Naive thymus-derived CD4-positive, alpha-beta T cell (primary cell): ENCODE measurements at regions not wholly inside any gene's neighbourhood (a gene's known extent, or its start where the extent isn't known, plus 50 kb on each side); places are given as distances from the start of the nearest gene placed in this dataset.

Experiments
- ATAC-seq: fragments of 150-1000 bp; cut with Tn5 transposase; 2 replicates; pipeline ENCODE4 v1.10.0; 2021; ENCODE audit warnings: mild to moderate bottlenecking, moderate library complexity
- CTCF ChIA-PET: fragments of 350-600 bp; sonication (Branson Sonifier 250); formaldehyde crosslinking; loops from one replicate; lab custom pipeline; 2021; ENCODE audit warnings: antibody characterized with exemption; lab: Charles Lee
- POLR2A ChIA-PET: fragments of 350-600 bp; sonication (Branson Sonifier 250); formaldehyde crosslinking; loops from one replicate; lab custom pipeline; 2021; ENCODE audit warnings: antibody characterized with exemption, inconsistent platforms; lab: Charles Lee
- DNase-seq, 9 donors: peaks; one replicate each; pipeline versions ENCODE4 v3.0.0 to v3.0.0-alpha.2; 2020 to 2022; ENCODE audit warnings: mixed read lengths in 1 of 9
- H3K27ac ChIP-seq: one replicate; pipeline ENCODE4 v1.7.0; 2013; ENCODE audit warnings: mild to moderate bottlenecking, low read depth, low read length, moderate library complexity
- H3K27me3 ChIP-seq, 2 donors: one replicate each; pipeline ENCODE4 v1.7.0; 2013; ENCODE audit warnings: low read length in 2 of 2, mild to moderate bottlenecking in 2 of 2, moderate library complexity in 2 of 2; ENCODE audit not compliant: control insufficient read depth in 2 of 2, insufficient read depth in 2 of 2
- H3K36me3 ChIP-seq, 3 experiments: 1 replicate in 2 of 3; 2 replicates in 1 of 3; pipeline ENCODE4 v1.7.0; 2013; ENCODE audit warnings: low read length in 3 of 3, mild to moderate bottlenecking in 3 of 3, moderate library complexity in 1 of 3; ENCODE audit not compliant: insufficient read depth in 3 of 3, control insufficient read depth in 2 of 3
- H3K4me1 ChIP-seq, 2 donors: one replicate each; pipeline ENCODE4 v1.7.0; 2013; ENCODE audit warnings: low read length in 2 of 2, mild to moderate bottlenecking in 2 of 2, moderate library complexity in 1 of 2; ENCODE audit not compliant: control insufficient read depth in 2 of 2, insufficient read depth in 2 of 2
- H3K4me3 ChIP-seq: 2 replicates; pipeline ENCODE4 v1.7.0; 2013; ENCODE audit warnings: mild to moderate bottlenecking, low read length
- H3K9me3 ChIP-seq, 3 experiments: 1 replicate in 2 of 3; 2 replicates in 1 of 3; pipeline ENCODE4 v1.7.0; 2013; ENCODE audit warnings: low read length in 3 of 3; ENCODE audit not compliant: control insufficient read depth in 2 of 3
- H3K27ac Mint-ChIP-seq, 9 donors: one replicate each; pipeline ENCODE4 v1.8.0; 2020 to 2022; ENCODE audit warnings: mixed read lengths in 9 of 9, mild to moderate bottlenecking in 8 of 9, moderate library complexity in 5 of 9, inconsistent platforms in 2 of 9
- H3K27me3 Mint-ChIP-seq, 5 donors: one replicate each; pipeline ENCODE4 v1.8.0; 2021 to 2022; ENCODE audit warnings: mixed read lengths in 5 of 5, mild to moderate bottlenecking in 1 of 5
- H3K36me3 Mint-ChIP-seq, 5 donors: one replicate each; pipeline ENCODE4 v1.8.0; 2020 to 2022; ENCODE audit warnings: mixed read lengths in 5 of 5, mild to moderate bottlenecking in 3 of 5, inconsistent platforms in 1 of 5
- H3K4me1 Mint-ChIP-seq, 7 donors: one replicate each; pipeline ENCODE4 v1.8.0; 2020 to 2022; ENCODE audit warnings: mixed read lengths in 7 of 7, mild to moderate bottlenecking in 3 of 7, inconsistent platforms in 1 of 7
- H3K4me3 Mint-ChIP-seq, 10 donors: one replicate each; pipeline ENCODE4 v1.8.0; 2020 to 2022; ENCODE audit warnings: mild to moderate bottlenecking in 10 of 10, mixed read lengths in 10 of 10, moderate library complexity in 6 of 10, inconsistent platforms in 2 of 10
- H3K9me3 Mint-ChIP-seq, 11 donors: one replicate each; pipeline ENCODE4 v1.8.0; 2020 to 2022; ENCODE audit warnings: mixed read lengths in 11 of 11, mild to moderate bottlenecking in 4 of 11, inconsistent platforms in 1 of 11, moderate library complexity in 1 of 11
- intact Hi-C, 2 donors: fragments of 100-400 bp; cut with micrococcal nuclease; formaldehyde crosslinking; loops; one replicate each; pipeline ENCODE4 v1.15.1; 2023

DNA sequence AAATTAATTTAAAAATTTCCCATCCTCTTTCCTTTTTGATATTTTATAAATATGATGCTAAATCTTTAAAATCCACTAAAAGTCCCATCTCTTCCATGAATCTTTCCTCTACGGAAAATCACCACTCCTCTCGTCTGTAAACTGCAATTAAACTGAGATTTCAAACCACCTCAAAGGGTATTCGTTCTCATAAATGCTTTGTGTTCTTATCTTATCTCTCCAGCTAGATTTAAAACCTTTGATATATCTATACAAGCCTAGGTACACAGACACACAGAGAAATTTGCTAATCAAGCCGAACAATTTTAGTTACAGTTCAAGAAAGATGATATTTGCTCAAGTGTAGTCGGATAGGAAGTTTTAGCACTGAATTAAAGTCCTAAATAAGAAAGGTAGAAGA, 214.6 kb upstream of the PRDM1 start:
- ChIA-PET CTCF (no interaction called here), POLR2A (no interaction called here)
- H3K27ac Mint-ChIP-seq, result no peak overlapping the region
- H3K36me3 ChIP-seq, result no peaks in the 10 kb centered on the region
- peaks cover 0 to 43% (median 0%) of the 10 kb centered on the region in 5 donors for H3K36me3 Mint-ChIP-seq
- no peak overlapping the region for H3K4me3 ChIP-seq
- peaks cover 0 to 28% (median 0%) of the 10 kb centered on the region in 7 donors for H3K4me1 Mint-ChIP-seq
- no peak for DNase-seq
- H3K4me1 ChIP-seq, result no peaks in the 10 kb centered on the region
- H3K27me3 ChIP-seq, result no peaks in the 10 kb centered on the region
- no peak for ATAC-seq
- no peak overlapping the region for H3K4me3 Mint-ChIP-seq
- intact Hi-C loops, result no loop called here
- peaks cover 0 to 20% (median 0%) of the 10 kb centered on the region in 11 donors for H3K9me3 Mint-ChIP-seq
- no peaks in the 10 kb centered on the region for H3K9me3 ChIP-seq
- H3K27ac ChIP-seq, result no peak overlapping the region
- peaks cover 7 to 24% (median 16%) of the 10 kb centered on the region in 5 donors for H3K27me3 Mint-ChIP-seq

DNA sequence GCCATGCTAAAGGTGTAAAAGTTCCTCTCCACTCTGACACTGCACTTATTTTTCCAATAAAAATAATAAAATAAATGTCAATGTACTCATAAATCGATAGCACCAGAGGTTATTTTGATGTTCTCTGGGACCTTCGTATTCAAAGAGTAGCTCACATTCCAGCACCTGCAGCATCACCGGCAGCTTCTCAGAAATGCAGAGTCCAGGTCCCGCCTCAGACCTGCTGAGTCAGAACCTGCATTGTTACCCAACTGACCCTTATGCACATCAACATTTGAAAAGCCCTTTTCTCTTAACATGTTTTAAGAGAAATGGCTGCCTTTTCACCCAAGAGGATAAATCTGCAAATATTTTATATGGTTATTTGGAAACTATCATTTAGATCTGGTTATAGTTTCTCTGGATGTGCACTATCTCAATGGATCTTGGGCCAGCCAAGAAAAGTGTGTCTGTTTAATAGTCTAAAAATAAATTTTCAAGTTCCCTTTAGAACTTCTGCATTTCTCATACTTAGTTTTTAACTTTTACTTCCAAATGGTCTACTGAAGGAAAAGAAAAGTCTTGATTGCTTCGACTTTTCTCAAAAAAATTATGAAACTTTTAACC, 216.2 kb upstream of the PRDM1 start:
- H3K9me3 ChIP-seq, result no peaks in the 10 kb centered on the region
- POLR2A ChIA-PET, result interaction anchor here (0.5 kb wide), 1 partner anchor 32 kb away, joined by 8 read pairs; no protein-coding TSS in a partner anchor
- H3K27me3 ChIP-seq, result no peaks in the 10 kb centered on the region
- no peaks in the 10 kb centered on the region for H3K36me3 ChIP-seq
- peaks cover 0 to 22% (median 0%) of the 10 kb centered on the region in 7 donors for H3K4me1 Mint-ChIP-seq
- H3K4me3 Mint-ChIP-seq, result no peak overlapping the region
- DNase-seq, result no peak
- peaks cover 8 to 21% (median 14%) of the 10 kb centered on the region in 5 donors for H3K27me3 Mint-ChIP-seq
- no peak overlapping the region for H3K4me3 ChIP-seq
- H3K27ac Mint-ChIP-seq, result no peak overlapping the region
- peaks cover 0 to 28% (median 0%) of the 10 kb centered on the region in 11 donors for H3K9me3 Mint-ChIP-seq
- peaks cover 0 to 45% (median 0%) of the 10 kb centered on the region in 5 donors for H3K36me3 Mint-ChIP-seq
- CTCF ChIA-PET, result no interaction called here
- intact Hi-C loops, result no loop called here
- no peaks in the 10 kb centered on the region for H3K4me1 ChIP-seq
- no peak overlapping the region for H3K27ac ChIP-seq
- ATAC-seq, result no peak

DNA sequence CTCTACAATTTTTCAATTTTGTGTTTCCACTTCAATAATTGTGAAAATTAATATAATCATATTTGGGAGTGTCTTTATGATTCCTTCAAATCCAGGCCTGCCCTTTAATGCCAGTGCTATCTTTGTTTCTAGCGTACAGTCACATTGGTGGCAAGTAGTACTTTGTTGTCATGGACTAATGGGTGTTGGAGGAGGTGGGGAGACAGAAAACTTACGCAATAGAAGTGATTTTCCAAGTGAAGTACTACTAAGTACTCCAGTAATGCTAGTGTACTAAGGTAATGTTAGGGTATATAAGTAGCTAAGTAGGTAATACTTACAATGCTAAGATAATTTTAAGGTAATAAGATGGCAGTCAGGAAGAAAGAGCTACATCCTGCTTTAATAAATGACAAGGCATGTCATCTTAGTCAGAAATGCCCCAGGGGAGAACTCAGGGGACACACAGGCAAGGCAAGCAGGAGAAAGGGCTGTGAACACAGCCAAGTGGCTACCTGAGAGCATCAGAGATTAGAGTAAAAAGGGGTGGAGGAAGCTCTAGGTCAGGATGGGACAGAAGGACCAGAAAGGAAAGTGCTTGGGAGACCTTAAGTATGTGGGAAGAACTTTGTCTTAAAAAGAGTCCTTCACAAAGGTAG, 217.2 kb upstream of the PRDM1 start:
- CTCF ChIA-PET, result no interaction called here
- Histone ChIP-seq H3K4me1 (no peaks in the 10 kb centered on the region), H3K27ac (no peak overlapping the region)

DNA sequence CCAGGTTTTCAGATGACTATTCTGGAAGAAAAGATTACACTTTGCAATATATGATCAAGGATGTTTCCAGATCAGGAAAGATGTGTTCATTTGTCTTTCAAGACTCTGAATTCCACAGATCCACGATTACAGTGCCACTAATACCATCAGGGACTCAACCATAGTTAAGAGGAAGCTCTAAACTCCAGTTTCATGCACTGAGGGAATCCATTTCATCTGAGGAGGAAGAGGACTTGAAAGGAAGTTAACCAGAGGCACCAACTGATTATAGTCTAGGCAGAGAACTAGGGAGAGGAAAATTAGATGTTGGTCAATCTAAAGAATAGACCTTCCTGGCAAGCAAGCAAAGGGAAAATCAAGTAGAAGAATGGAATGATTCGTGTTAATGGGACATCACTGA, 218.3 kb upstream of the PRDM1 start:
- ATAC-seq, result no peak
- H3K4me1 Mint-ChIP-seq, result peaks cover 0 to 10% (median 0%) of the 10 kb centered on the region in 7 donors
- H3K27ac ChIP-seq, result no peak overlapping the region
- DNase-seq, result no peak
- H3K27me3 Mint-ChIP-seq, result peaks cover 9 to 35% (median 12%) of the 10 kb centered on the region in 5 donors
- CTCF ChIA-PET, result no interaction called here
- no peak overlapping the region for H3K4me3 ChIP-seq
- no peaks in the 10 kb centered on the region for H3K36me3 ChIP-seq
- no peaks in the 10 kb centered on the region for H3K9me3 ChIP-seq
- no peak overlapping the region for H3K4me3 Mint-ChIP-seq
- peaks cover 0 to 41% (median 0%) of the 10 kb centered on the region in 5 donors for H3K36me3 Mint-ChIP-seq
- peaks cover 0 to 30% (median 0%) of the 10 kb centered on the region in 11 donors for H3K9me3 Mint-ChIP-seq
- H3K4me1 ChIP-seq, result no peaks in the 10 kb centered on the region
- no peak overlapping the region for H3K27ac Mint-ChIP-seq
- POLR2A ChIA-PET, result no interaction called here
- no peaks in the 10 kb centered on the region for H3K27me3 ChIP-seq
- intact Hi-C loops, result no loop called here

More for the DNA sequence above, 217.2 kb upstream of the PRDM1 start:
- H3K4me3 ChIP-seq, result no peak overlapping the region
- ATAC-seq, result no peak
- peaks cover 0 to 41% (median 0%) of the 10 kb centered on the region in 5 donors for H3K36me3 Mint-ChIP-seq
- no peaks in the 10 kb centered on the region for H3K27me3 ChIP-seq
- no peak overlapping the region for H3K27ac Mint-ChIP-seq
- intact Hi-C loops, result no loop called here
- H3K36me3 ChIP-seq, result no peaks in the 10 kb centered on the region
- no peaks in the 10 kb centered on the region for H3K9me3 ChIP-seq
- peaks cover 0 to 21% (median 0%) of the 10 kb centered on the region in 7 donors for H3K4me1 Mint-ChIP-seq
- peaks cover 9 to 28% (median 12%) of the 10 kb centered on the region in 5 donors for H3K27me3 Mint-ChIP-seq
- no peak overlapping the region for H3K4me3 Mint-ChIP-seq
- POLR2A ChIA-PET, result interaction anchor here (0.5 kb wide), 1 partner anchor 33 kb away, joined by 8 read pairs; no protein-coding TSS in a partner anchor
- no peak for DNase-seq
- H3K9me3 Mint-ChIP-seq, result peaks cover 0 to 30% (median 0%) of the 10 kb centered on the region in 11 donors

DNA sequence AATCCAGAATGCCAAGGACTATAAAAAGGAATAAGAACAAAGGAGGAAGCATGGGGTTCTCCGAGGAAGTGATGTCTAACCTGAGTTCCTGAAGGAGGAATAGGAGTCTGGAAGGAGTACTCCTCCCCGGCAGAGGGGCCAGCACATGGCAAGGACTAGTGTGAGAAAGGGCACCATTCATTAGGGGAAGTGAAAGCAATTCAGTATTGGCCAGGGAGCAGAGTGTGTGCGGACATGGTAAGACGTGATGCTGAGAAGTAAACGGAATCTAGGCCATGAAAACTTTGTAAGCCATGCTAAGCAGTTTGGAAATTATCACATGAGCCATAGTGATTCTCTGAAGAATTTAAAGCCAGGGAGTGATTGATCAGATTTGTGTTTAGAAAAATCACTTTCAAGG, 218.9 kb upstream of the PRDM1 start:
- peaks cover 0 to 10% (median 0%) of the 10 kb centered on the region in 7 donors for H3K4me1 Mint-ChIP-seq
- no peak overlapping the region for H3K27ac Mint-ChIP-seq
- H3K36me3 Mint-ChIP-seq, result peaks cover 0 to 39% (median 0%) of the 10 kb centered on the region in 5 donors
- Histone ChIP-seq H3K4me1 (no peaks in the 10 kb centered on the region), H3K36me3 (no peaks in the 10 kb centered on the region), H3K27me3 (no peaks in the 10 kb centered on the region), H3K9me3 (no peaks in the 10 kb centered on the region), H3K27ac (no peak overlapping the region), H3K4me3 (no peak overlapping the region)
- ATAC-seq, result no peak
- DNase-seq, result no peak
- CTCF ChIA-PET, result no interaction called here
- POLR2A ChIA-PET, result no interaction called here
- H3K4me3 Mint-ChIP-seq, result no peak overlapping the region
- peaks cover 7 to 36% (median 12%) of the 10 kb centered on the region in 5 donors for H3K27me3 Mint-ChIP-seq
- H3K9me3 Mint-ChIP-seq, result peaks cover 0 to 31% (median 0%) of the 10 kb centered on the region in 11 donors
- intact Hi-C loops, result no loop called here

DNA sequence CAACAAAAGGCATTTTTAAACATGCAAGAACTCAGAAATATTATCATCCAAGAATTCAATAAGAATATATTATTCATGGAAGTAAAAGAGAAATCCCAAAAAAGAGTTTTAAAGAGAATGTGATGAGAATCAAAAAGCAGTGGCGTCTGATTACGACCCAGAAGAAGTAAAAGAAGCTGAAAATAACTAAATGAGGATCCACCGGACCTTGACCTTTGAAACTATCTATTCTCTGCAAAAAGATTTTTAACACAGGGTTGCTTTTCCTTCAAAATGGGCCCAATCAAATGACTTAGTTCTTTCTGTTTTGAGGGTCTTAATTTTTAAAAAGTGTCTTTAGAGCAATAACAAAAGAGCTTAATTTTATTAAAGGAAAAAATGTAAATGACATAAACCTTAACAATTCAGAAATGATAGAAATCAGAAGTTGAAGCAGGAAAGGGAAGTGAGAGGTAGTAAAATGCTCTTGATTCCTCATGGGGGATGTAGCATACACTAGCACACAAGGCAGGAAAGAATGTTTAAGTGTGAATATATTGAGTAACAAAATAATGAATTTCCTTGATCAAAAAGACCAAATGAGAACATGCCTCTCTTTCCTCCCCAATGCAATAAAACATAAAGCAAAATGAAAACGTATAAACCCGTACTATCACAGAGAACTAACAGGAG, 223.1 kb upstream of the PRDM1 start:
- CTCF ChIA-PET, result no interaction called here
- Mint-ChIP-seq H3K4me1 (peaks cover 0 to 3% (median 0%) of the 10 kb centered on the region in 7 donors), H3K27me3 (peaks cover 0 to 36% (median 7%) of the 10 kb centered on the region in 5 donors), H3K27ac (no peak overlapping the region), H3K4me3 (no peak overlapping the region), H3K9me3 (peaks cover 0 to 33% (median 2%) of the 10 kb centered on the region in 11 donors), H3K36me3 (peaks cover 0 to 31% (median 0%) of the 10 kb centered on the region in 5 donors)
- ATAC-seq (no peak), DNase-seq (no peak)
- Histone ChIP-seq H3K4me3 (no peak overlapping the region), H3K36me3 (no peaks in the 10 kb centered on the region), H3K9me3 (no peaks in the 10 kb centered on the region), H3K27ac (no peak overlapping the region), H3K4me1 (no peaks in the 10 kb centered on the region), H3K27me3 (no peaks in the 10 kb centered on the region)
- intact Hi-C loops, result no loop called here
- POLR2A ChIA-PET, result no interaction called here
